ENCODE measurements at regions not wholly inside any gene's neighbourhood (a gene's known extent, or its start where the extent isn't known, plus 50 kb on each side); places are given as distances from the start of the nearest gene placed in this dataset.
"Not testable (repeated sequence)": the region's sequence is repeated elsewhere in the genome, so short reads cannot be mapped to it uniquely, and the experiment has no call there.

- DNase-seq = no peak
Measured at GRCh38 chr9:88596376-88596775, 61.4 kb downstream of the NXNL2 start.

- DNase-seq = no peak
Measured at GRCh38 chr9:88604836-88605511, 70.0 kb downstream of the NXNL2 start.

GRCh38 chr9:88605512-88606362 is 70.8 kb downstream of the NXNL2 start:
- no peak for DNase-seq

GRCh38 chr9:88614359-88614758 is 79.4 kb downstream of the NXNL2 start:
- DNase-seq = no peak

GRCh38 chr9:88623698-88624097 is 88.7 kb downstream of the NXNL2 start:
- no peak for DNase-seq

GRCh38 chr9:88628114-88628513 is 93.1 kb downstream of the NXNL2 start:
- no peak for DNase-seq

GRCh38 chr9:88628811-88629210 is 93.8 kb downstream of the NXNL2 start:
- no peak for DNase-seq

- not testable (repeated sequence) for DNase-seq
Measured at GRCh38 chr9:88630574-88630973, 95.6 kb downstream of the NXNL2 start.

- no peak for DNase-seq
Measured at GRCh38 chr9:88635151-88635550, 100.2 kb downstream of the NXNL2 start.

GRCh38 chr9:88641456-88642240 is 106.7 kb downstream of the NXNL2 start:
- no peak for DNase-seq

- no peak for DNase-seq
Measured at GRCh38 chr9:88642336-88642735, 107.4 kb downstream of the NXNL2 start.

- no peak for DNase-seq
Measured at GRCh38 chr9:88643931-88644330, 109.0 kb downstream of the NXNL2 start.

- no peak for DNase-seq
Measured at GRCh38 chr9:88645172-88645878, 110.3 kb downstream of the NXNL2 start.

- no peak for DNase-seq
Measured at GRCh38 chr9:88645879-88646199, 110.9 kb downstream of the NXNL2 start.

GRCh38 chr9:88646539-88647300 is 111.7 kb downstream of the NXNL2 start:
- DNase-seq = no peak

GRCh38 chr9:88651682-88652633 is 117.0 kb downstream of the NXNL2 start:
- DNase-seq = no peak

GRCh38 chr9:88652876-88653275 is 117.9 kb downstream of the NXNL2 start:
- DNase-seq = no peak

GRCh38 chr9:88653406-88653805 is 118.4 kb downstream of the NXNL2 start:
- DNase-seq = no peak

- no peak for DNase-seq
Measured at GRCh38 chr9:88653911-88654310, 118.9 kb downstream of the NXNL2 start.

- no peak for DNase-seq
Measured at GRCh38 chr9:88657893-88658292, 122.9 kb downstream of the NXNL2 start.

- DNase-seq = peak; percentile 11
Measured at GRCh38 chr9:88658311-88658822, 123.4 kb downstream of the NXNL2 start.

Measured in NCI-H446 treated with DMSO at 0.1 percent for 48 hours (cell line).